Osteoblast (primary cell): ENCODE measurements at regions not wholly inside any gene's neighbourhood (a gene's known extent, or its start where the extent isn't known, plus 50 kb on each side); places are given as distances from the start of the nearest gene placed in this dataset.

Experiments
- DNase-seq: peaks from one replicate; pipeline ENCODE4 v3.0.0; 2011; ENCODE audit warnings: low spot score, mixed read lengths; ENCODE audit not compliant: insufficient read length; ENCODE audit errors: missing footprints
- H2AFZ ChIP-seq: 2 replicates; pipeline ENCODE4 v1.6.0; 2011; ENCODE audit warnings: mild to moderate bottlenecking, low read length
- H3K27ac ChIP-seq: 2 replicates; pipeline ENCODE4 v1.5.1; 2011; ENCODE audit warnings: mild to moderate bottlenecking, low read depth, low read length, moderate library complexity
- H3K27me3 ChIP-seq: 2 replicates; pipeline ENCODE4 v1.6.0; 2012; ENCODE audit warnings: mild to moderate bottlenecking, control low read depth, inconsistent platforms, low read length, moderate library complexity; ENCODE audit not compliant: insufficient read depth
- H3K36me3 ChIP-seq: 2 replicates; pipeline ENCODE4 v1.5.1; 2011; ENCODE audit warnings: mild to moderate bottlenecking, low read length, control low read depth, moderate library complexity; ENCODE audit not compliant: insufficient read depth
- H3K4me1 ChIP-seq: 2 replicates; pipeline ENCODE4 v1.5.1; 2011; ENCODE audit warnings: mild to moderate bottlenecking, low read length, control low read depth, moderate library complexity; ENCODE audit not compliant: insufficient read depth
- H3K4me2 ChIP-seq: 2 replicates; pipeline ENCODE4 v1.6.0; 2011; ENCODE audit warnings: mild to moderate bottlenecking, low read length; ENCODE audit not compliant: insufficient read depth
- H3K4me3 ChIP-seq: fragments of 200-600 bp; sonication (generic); 3 replicates; pipeline ENCODE4 v1.5.1; 2012; ENCODE audit warnings: mild to moderate bottlenecking, low read length, inconsistent platforms; ENCODE audit not compliant: insufficient read depth
- H3K79me2 ChIP-seq: 2 replicates; pipeline ENCODE4 v1.6.0; 2012; ENCODE audit warnings: mild to moderate bottlenecking, low read length, control low read depth, inconsistent platforms; ENCODE audit not compliant: insufficient read depth
- H3K9me3 ChIP-seq: 2 replicates; pipeline ENCODE4 v1.5.1; 2011; ENCODE audit warnings: low read depth, low read length, control low read depth
- H4K20me1 ChIP-seq: 2 replicates; pipeline ENCODE4 v1.6.0; 2012; ENCODE audit warnings: mild to moderate bottlenecking, low read length, control low read depth; ENCODE audit not compliant: insufficient read depth
- TF ChIP-seq, protein P1 (sequence below): IDR thresholded peaks from 2 replicates; pipeline ENCODE4 v1.5.1; 2011; ENCODE audit warnings: mild to moderate bottlenecking, low read depth, low read length, moderate library complexity; ENCODE audit errors: extremely low read depth

GRCh38 chr1:168433238-168433637 lies 110.6 kb downstream of the XCL2 start:
- Histone ChIP-seq H3K4me3 (no peak overlapping the region), H3K27ac (no peak overlapping the region), H3K4me1 (peaks cover 4% of the 10 kb centered on the region), H3K4me2 (no peak overlapping the region), H3K79me2 (no peaks in the 10 kb centered on the region), H3K36me3 (no peaks in the 10 kb centered on the region), H2AFZ (no peak overlapping the region), H3K9me3 (no peaks in the 10 kb centered on the region), H4K20me1 (no peaks in the 10 kb centered on the region), H3K27me3 (peaks cover 16% of the 10 kb centered on the region)
- TF ChIP-seq, protein P1, sequence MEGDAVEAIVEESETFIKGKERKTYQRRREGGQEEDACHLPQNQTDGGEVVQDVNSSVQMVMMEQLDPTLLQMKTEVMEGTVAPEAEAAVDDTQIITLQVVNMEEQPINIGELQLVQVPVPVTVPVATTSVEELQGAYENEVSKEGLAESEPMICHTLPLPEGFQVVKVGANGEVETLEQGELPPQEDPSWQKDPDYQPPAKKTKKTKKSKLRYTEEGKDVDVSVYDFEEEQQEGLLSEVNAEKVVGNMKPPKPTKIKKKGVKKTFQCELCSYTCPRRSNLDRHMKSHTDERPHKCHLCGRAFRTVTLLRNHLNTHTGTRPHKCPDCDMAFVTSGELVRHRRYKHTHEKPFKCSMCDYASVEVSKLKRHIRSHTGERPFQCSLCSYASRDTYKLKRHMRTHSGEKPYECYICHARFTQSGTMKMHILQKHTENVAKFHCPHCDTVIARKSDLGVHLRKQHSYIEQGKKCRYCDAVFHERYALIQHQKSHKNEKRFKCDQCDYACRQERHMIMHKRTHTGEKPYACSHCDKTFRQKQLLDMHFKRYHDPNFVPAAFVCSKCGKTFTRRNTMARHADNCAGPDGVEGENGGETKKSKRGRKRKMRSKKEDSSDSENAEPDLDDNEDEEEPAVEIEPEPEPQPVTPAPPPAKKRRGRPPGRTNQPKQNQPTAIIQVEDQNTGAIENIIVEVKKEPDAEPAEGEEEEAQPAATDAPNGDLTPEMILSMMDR = no peak
- no peak for DNase-seq

DNA sequence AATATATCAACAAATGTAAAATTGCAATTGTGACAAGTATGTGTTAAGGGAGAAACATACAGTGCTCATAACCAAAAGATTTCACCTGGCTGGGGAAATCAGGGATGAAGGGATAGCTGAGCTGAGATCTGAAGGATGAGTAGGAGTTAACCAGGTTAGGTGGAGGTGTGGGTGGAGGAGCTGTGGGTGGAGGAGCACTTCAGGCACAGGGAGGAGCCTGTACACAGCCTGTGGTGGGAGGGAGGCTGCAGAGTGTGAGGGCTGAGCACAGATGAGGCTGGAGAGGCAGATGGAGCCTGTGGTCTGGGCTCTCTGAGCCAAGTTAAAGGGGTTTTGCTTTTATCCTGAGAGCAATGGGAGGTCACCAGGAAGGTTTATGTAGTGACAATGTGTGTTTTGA lies 111.9 kb downstream of the XCL2 start:
- no peaks in the 10 kb centered on the region for H4K20me1 ChIP-seq
- H3K4me1 ChIP-seq = peaks cover 8% of the 10 kb centered on the region
- TF ChIP-seq, protein P1 = no peak
- H3K4me3 ChIP-seq = no peak overlapping the region
- H3K27ac ChIP-seq = no peak overlapping the region
- no peak overlapping the region for H2AFZ ChIP-seq
- peaks cover 14% of the 10 kb centered on the region for H3K27me3 ChIP-seq
- H3K79me2 ChIP-seq = no peaks in the 10 kb centered on the region
- H3K9me3 ChIP-seq = no peaks in the 10 kb centered on the region
- no peak for DNase-seq
- no peaks in the 10 kb centered on the region for H3K36me3 ChIP-seq
- no peak overlapping the region for H3K4me2 ChIP-seq

DNA sequence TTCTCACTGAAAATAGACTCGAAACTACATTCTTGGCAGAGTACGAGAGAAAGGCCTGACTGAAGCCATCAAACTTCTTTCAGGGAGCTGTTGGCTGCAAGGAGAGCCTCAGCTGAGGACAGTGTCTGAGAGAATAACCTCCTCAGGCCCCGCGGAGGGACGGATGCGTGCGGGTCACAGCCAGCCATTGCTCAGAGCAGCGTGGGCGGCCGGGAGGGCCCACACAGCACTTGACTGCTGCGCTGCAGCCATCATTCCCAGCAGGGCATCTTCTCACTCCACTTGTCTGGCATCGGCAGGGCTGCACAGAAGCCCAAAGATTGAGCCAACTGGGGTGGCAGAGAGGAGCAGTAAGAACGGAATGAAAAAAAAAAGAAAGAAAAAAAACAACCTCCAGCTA lies 113.5 kb downstream of the XCL2 start:
- DNase-seq = no peak
- H3K27ac ChIP-seq = no peak overlapping the region
- no peak overlapping the region for H2AFZ ChIP-seq
- H3K4me3 ChIP-seq = no peak overlapping the region
- no peaks in the 10 kb centered on the region for H4K20me1 ChIP-seq
- peaks cover 8% of the 10 kb centered on the region for H3K27me3 ChIP-seq
- TF ChIP-seq, protein P1 = no peak
- no peaks in the 10 kb centered on the region for H3K9me3 ChIP-seq
- H3K4me1 ChIP-seq = peaks cover 8% of the 10 kb centered on the region
- H3K36me3 ChIP-seq = no peaks in the 10 kb centered on the region
- H3K79me2 ChIP-seq = no peaks in the 10 kb centered on the region
- no peak overlapping the region for H3K4me2 ChIP-seq

- no peak overlapping the region for H3K4me3 ChIP-seq
- peaks cover 8% of the 10 kb centered on the region for H3K4me1 ChIP-seq
- H3K79me2 ChIP-seq = no peaks in the 10 kb centered on the region
- H3K4me2 ChIP-seq = no peak overlapping the region
- no peak overlapping the region for H2AFZ ChIP-seq
- H3K27me3 ChIP-seq = peaks cover 2% of the 10 kb centered on the region
- peak; percentile 87 for DNase-seq
- H4K20me1 ChIP-seq = no peaks in the 10 kb centered on the region
- no peak overlapping the region for H3K27ac ChIP-seq
- TF ChIP-seq, protein P1 = no peak
- H3K36me3 ChIP-seq = no peaks in the 10 kb centered on the region
- no peaks in the 10 kb centered on the region for H3K9me3 ChIP-seq
Measured at GRCh38 chr1:168428063-168428731, 115.6 kb downstream of the XCL2 start.
